ENCODE measurements at regions not wholly inside any gene's neighbourhood (a gene's known extent, or its start where the extent isn't known, plus 50 kb on each side); places are given as distances from the start of the nearest gene placed in this dataset.

GRCh38 chr4:116930329-116930728 is 155.0 kb downstream of the TRAM1L1 start:
- Histone ChIP-seq H3K9ac (ENCODE audit: low read depth, low read length, poor library complexity, severe bottlenecking) (no peak overlapping the region), H3K4me2 (ENCODE audit: low read depth, low read length, poor library complexity, severe bottlenecking) (no peak overlapping the region), H3K79me2 (ENCODE audit: insufficient read depth, low read length) (no peaks in the 10 kb centered on the region), H3K36me3 (ENCODE audit: insufficient read depth, low read length) (no peaks in the 10 kb centered on the region), H3K9me3 (ENCODE audit: insufficient read depth, low read depth, low read length) (no peaks in the 10 kb centered on the region), H3K27me3 (ENCODE audit: insufficient read depth, low read length, poor library complexity, severe bottlenecking) (no peaks in the 10 kb centered on the region), H3F3A (ENCODE audit: low read depth) (no peaks in the 10 kb centered on the region), H4K20me1 (ENCODE audit: insufficient read depth, low read length, poor library complexity, severe bottlenecking) (no peaks in the 10 kb centered on the region), H2AFZ (ENCODE audit: low read length) (no peak overlapping the region), H3K9me2 (replicated peaks; ENCODE audit: low read depth, low read length) (no peaks in the 10 kb centered on the region), H3K4me3 (ENCODE audit: low read length, poor library complexity, severe bottlenecking) (no peak overlapping the region), H3K4me1 (ENCODE audit: insufficient read depth, low read length, poor library complexity, severe bottlenecking) (no peaks in the 10 kb centered on the region)
- TF ChIP-seq EZH2phosphoT487 (IDR thresholded peaks at IDR 0.05; ENCODE audit: borderline replicate concordance) (no peak), CTCF (conservative IDR thresholded peaks at IDR 0.05; ENCODE audit: low read length) (no peak)

- Histone ChIP-seq H2AFZ (ENCODE audit: low read length) (no peak overlapping the region), H4K20me1 (ENCODE audit: insufficient read depth, low read length, poor library complexity, severe bottlenecking) (no peaks in the 10 kb centered on the region), H3K9ac (ENCODE audit: low read depth, low read length, poor library complexity, severe bottlenecking) (no peak overlapping the region), H3K9me3 (ENCODE audit: insufficient read depth, low read depth, low read length) (no peaks in the 10 kb centered on the region), H3K27me3 (ENCODE audit: insufficient read depth, low read length, poor library complexity, severe bottlenecking) (no peaks in the 10 kb centered on the region), H3K9me2 (replicated peaks; ENCODE audit: low read depth, low read length) (no peaks in the 10 kb centered on the region), H3K4me3 (ENCODE audit: low read length, poor library complexity, severe bottlenecking) (no peak overlapping the region), H3K79me2 (ENCODE audit: insufficient read depth, low read length) (no peaks in the 10 kb centered on the region), H3F3A (ENCODE audit: low read depth) (no peaks in the 10 kb centered on the region), H3K36me3 (ENCODE audit: insufficient read depth, low read length) (no peaks in the 10 kb centered on the region), H3K4me1 (ENCODE audit: insufficient read depth, low read length, poor library complexity, severe bottlenecking) (no peaks in the 10 kb centered on the region), H3K4me2 (ENCODE audit: low read depth, low read length, poor library complexity, severe bottlenecking) (no peak overlapping the region)
- TF ChIP-seq EZH2phosphoT487 (IDR thresholded peaks at IDR 0.05; ENCODE audit: borderline replicate concordance) (no peak), CTCF (conservative IDR thresholded peaks at IDR 0.05; ENCODE audit: low read length) (no peak)
Observed at GRCh38 chr4:116926631-116927295, 158.6 kb downstream of the TRAM1L1 start.

GRCh38 chr4:116925900-116926457 is 159.4 kb downstream of the TRAM1L1 start:
- H3K79me2 ChIP-seq (ENCODE audit: insufficient read depth, low read length): no peaks in the 10 kb centered on the region
- no peak overlapping the region for H2AFZ ChIP-seq (ENCODE audit: low read length)
- TF ChIP-seq EZH2phosphoT487 (IDR thresholded peaks at IDR 0.05; ENCODE audit: borderline replicate concordance) (no peak), CTCF (conservative IDR thresholded peaks at IDR 0.05; ENCODE audit: low read length) (no peak)
- H3K4me1 ChIP-seq (ENCODE audit: insufficient read depth, low read length, poor library complexity, severe bottlenecking): no peaks in the 10 kb centered on the region
- no peaks in the 10 kb centered on the region for H3K9me2 ChIP-seq (replicated peaks; ENCODE audit: low read depth, low read length)
- no peaks in the 10 kb centered on the region for H3K36me3 ChIP-seq (ENCODE audit: insufficient read depth, low read length)
- H3K4me2 ChIP-seq (ENCODE audit: low read depth, low read length, poor library complexity, severe bottlenecking): no peak overlapping the region
- H3K4me3 ChIP-seq (ENCODE audit: low read length, poor library complexity, severe bottlenecking): no peak overlapping the region
- H3K27me3 ChIP-seq (ENCODE audit: insufficient read depth, low read length, poor library complexity, severe bottlenecking): no peaks in the 10 kb centered on the region
- H4K20me1 ChIP-seq (ENCODE audit: insufficient read depth, low read length, poor library complexity, severe bottlenecking): no peaks in the 10 kb centered on the region
- H3F3A ChIP-seq (ENCODE audit: low read depth): no peaks in the 10 kb centered on the region
- no peaks in the 10 kb centered on the region for H3K9me3 ChIP-seq (ENCODE audit: insufficient read depth, low read depth, low read length)
- H3K9ac ChIP-seq (ENCODE audit: low read depth, low read length, poor library complexity, severe bottlenecking): no peak overlapping the region
